WI38 (cell line): ENCODE measurements at regions not wholly inside any gene's neighbourhood (a gene's known extent, or its start where the extent isn't known, plus 50 kb on each side); places are given as distances from the start of the nearest gene placed in this dataset.

Experiments used
- H3K4me3 ChIP-seq: 2 replicates; pipeline ENCODE4 v1.5.1; 2011; ENCODE audit warnings: low read depth, mild to moderate bottlenecking, control low read depth, low read length
- TF ChIP-seq, protein P1 (sequence below): IDR thresholded peaks from 2 replicates; pipeline ENCODE4 v1.5.1; 2012; ENCODE audit warnings: low read depth, mild to moderate bottlenecking, control low read depth, low read length

GRCh38 chrX:30950391-30950790 lies 61.3 kb upstream of the TAB3 start:
- TF ChIP-seq, protein P1, sequence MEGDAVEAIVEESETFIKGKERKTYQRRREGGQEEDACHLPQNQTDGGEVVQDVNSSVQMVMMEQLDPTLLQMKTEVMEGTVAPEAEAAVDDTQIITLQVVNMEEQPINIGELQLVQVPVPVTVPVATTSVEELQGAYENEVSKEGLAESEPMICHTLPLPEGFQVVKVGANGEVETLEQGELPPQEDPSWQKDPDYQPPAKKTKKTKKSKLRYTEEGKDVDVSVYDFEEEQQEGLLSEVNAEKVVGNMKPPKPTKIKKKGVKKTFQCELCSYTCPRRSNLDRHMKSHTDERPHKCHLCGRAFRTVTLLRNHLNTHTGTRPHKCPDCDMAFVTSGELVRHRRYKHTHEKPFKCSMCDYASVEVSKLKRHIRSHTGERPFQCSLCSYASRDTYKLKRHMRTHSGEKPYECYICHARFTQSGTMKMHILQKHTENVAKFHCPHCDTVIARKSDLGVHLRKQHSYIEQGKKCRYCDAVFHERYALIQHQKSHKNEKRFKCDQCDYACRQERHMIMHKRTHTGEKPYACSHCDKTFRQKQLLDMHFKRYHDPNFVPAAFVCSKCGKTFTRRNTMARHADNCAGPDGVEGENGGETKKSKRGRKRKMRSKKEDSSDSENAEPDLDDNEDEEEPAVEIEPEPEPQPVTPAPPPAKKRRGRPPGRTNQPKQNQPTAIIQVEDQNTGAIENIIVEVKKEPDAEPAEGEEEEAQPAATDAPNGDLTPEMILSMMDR, result no peak
- H3K4me3 ChIP-seq, result no peak overlapping the region

DNA sequence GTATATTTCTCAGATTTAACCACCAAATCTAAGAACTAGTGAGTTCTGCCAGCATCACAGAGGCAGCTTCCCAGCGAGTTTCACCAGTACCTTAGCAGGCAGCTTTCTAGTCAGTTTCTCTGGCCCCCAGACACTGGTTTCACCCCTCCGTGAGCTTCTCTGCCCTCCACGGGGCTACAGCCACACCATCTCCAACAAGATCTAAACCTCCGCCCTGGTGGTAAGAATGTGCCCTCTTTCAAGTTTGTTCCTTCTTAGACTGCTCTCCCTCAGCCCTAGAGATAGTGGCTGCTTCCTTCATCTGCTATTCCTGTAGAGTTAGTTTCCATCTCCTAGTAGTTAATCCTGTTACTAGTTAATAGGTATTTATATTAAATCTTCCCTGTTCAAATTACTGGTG lies 60.5 kb upstream of the TAB3 start:
- H3K4me3 ChIP-seq, result no peak overlapping the region
- TF ChIP-seq, protein P1, result no peak

- H3K4me3 ChIP-seq, result no peak overlapping the region
- TF ChIP-seq, protein P1, result no peak
These were observed 59.6 kb upstream of the TAB3 start for GRCh38 chrX:30948626-30949025.

DNA sequence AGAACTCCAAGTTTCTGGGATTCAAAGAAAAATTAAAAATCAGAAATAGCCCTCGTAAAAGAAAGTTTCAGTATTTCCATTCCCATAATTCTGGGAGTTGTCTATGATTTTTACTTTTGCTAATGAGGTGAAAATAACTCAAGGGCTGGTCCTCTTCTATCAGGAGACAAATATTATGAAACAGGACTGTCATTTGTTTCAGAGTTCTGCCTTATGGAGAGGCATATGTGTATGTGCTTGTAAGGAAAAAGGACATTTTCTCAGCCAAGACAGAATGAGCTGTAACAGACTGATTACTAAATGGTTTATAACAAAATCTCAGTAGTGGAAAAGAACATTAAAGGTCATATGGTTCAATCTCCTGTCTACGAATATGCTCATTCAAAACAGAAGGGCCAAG lies 59.0 kb upstream of the TAB3 start:
- TF ChIP-seq, protein P1, result no peak
- no peak overlapping the region for H3K4me3 ChIP-seq

- TF ChIP-seq, protein P1, result no peak
- H3K4me3 ChIP-seq, result no peak overlapping the region
These were observed 54.9 kb upstream of the TAB3 start for GRCh38 chrX:30943984-30944383.

DNA sequence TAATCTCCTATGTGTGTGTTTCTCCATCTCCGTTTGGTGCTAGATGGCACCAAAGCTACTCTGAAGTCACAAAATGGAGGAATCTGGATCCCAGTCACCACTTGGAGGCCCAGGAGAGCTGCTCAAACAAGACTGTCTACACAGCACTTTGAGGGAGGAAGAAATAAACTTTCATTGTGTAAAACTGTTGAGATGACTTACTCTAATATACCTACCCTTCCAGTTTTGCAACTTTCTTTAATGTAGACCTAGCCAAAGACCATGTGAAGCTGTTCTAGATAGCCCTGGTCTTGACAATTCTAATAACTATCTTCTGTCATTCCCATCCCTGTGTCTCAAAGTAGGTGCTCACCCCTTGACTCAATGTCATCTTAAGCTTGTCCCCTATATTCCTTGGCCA lies 52.8 kb upstream of the TAB3 start:
- TF ChIP-seq, protein P1, result no peak
- no peak overlapping the region for H3K4me3 ChIP-seq

DNA sequence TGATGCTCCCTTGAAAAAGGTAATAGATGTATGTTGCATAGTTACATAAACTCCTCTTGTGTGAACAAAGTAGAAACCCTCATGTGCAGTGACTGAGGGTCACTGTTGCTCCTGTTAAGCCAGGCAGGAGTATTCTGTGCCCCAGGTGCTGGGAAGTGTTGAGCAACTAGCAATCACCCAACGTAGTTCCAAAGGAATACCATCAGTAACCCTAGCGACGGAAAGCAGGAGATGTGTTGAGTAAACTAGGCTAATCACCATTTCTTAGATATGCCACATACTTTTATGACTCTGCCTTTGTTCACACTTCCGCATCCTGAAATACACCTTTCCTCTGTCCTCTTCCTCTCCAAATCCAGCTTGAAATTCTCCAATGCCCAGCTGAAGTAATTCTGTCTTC lies 50.9 kb upstream of the TAB3 start:
- no peak overlapping the region for H3K4me3 ChIP-seq
- TF ChIP-seq, protein P1, result no peak
